ENCODE measurements at regions not wholly inside any gene's neighbourhood (a gene's known extent, or its start where the extent isn't known, plus 50 kb on each side); places are given as distances from the start of the nearest gene placed in this dataset.
"Not testable (repeated sequence)": the region's sequence is repeated elsewhere in the genome, so short reads cannot be mapped to it uniquely, and the experiment has no call there.

GRCh38 chr13:56412856-56413255 lies 727.9 kb upstream of the PRR20A start:
- no peaks in the 10 kb centered on the region for H3K4me1 Mint-ChIP-seq
- no peak overlapping the region for H3K4me3 Mint-ChIP-seq
- no peaks in the 10 kb centered on the region for H3K27me3 Mint-ChIP-seq
- no peaks in the 10 kb centered on the region for H3K36me3 Mint-ChIP-seq (ENCODE audit: low read depth)
- no peak for DNase-seq
- POLR2A ChIA-PET = no interaction called here
- no peak for ATAC-seq
- intact Hi-C loops (cut with DNase I, micrococcal nuclease) = no loop called here
- CTCF ChIA-PET = no interaction called here
- H3K9me3 Mint-ChIP-seq (ENCODE audit: low read depth) = peaks cover 10% of the 10 kb centered on the region
- no peak overlapping the region for H3K27ac Mint-ChIP-seq

- ATAC-seq = no peak
- POLR2A ChIA-PET = no interaction called here
- no peaks in the 10 kb centered on the region for H3K4me1 Mint-ChIP-seq
- DNase-seq = no peak
- intact Hi-C loops (cut with DNase I, micrococcal nuclease) = no loop called here
- H3K4me3 Mint-ChIP-seq = no peak overlapping the region
- H3K27ac Mint-ChIP-seq = no peak overlapping the region
- CTCF ChIA-PET = no interaction called here
- H3K36me3 Mint-ChIP-seq (ENCODE audit: low read depth) = no peaks in the 10 kb centered on the region
- H3K27me3 Mint-ChIP-seq = no peaks in the 10 kb centered on the region
- no peaks in the 10 kb centered on the region for H3K9me3 Mint-ChIP-seq (ENCODE audit: low read depth)
These were observed 716.5 kb upstream of the PRR20A start for GRCh38 chr13:56424246-56424645.

DNA sequence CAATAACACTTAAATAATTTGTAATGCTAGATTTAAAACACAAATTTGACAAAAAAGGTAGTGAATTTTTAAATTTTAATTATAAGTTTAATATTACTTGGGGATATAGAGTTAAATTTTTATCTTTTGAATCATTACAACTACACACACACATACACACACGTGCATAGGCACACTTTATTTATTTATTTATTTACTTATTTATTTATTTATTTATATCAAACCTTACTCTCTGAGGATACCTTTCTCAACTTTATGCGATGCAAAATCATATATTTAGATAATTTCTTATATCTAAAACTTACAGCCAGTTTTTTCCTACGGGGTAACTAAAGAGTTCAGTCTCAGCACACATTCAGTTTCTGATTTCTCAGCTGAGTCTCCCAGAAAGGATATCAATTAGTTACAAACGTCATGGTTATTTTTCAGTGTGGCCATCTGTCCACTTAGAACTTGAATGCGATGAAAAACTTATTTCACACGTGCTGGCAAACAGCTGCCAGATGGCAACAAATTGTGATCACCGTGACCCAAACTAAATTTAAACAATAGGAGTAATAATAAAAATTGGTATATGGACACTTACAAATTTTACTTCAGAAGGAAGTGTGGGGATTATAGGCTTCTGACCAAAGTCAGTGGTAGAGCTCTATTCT lies 683.1 kb upstream of the PRR20A start:
- H3K27ac Mint-ChIP-seq = no peak overlapping the region
- intact Hi-C loops (cut with DNase I, micrococcal nuclease) = no loop called here
- POLR2A ChIA-PET = no interaction called here

DNA sequence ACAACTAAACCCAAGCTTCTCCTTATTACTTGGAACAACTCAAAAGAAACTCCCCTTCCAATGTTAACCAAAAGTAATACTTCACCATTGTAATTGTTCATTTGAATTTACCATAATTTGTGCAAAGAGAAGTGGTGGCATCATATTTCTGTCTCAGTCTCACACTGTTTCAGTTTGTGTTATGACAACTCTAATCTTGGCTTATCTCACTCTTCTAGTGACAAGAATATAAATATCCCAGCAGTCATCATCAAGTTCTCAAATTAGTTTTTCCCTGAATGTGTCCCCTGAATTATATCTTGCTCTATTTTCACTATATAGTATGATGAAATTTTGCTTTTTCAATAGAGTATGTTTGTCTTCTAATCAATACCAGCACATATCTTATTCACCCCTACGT lies 681.4 kb upstream of the PRR20A start:
- POLR2A ChIA-PET = no interaction called here
- Mint-ChIP-seq H3K4me3 (no peak overlapping the region), H3K27me3 (no peaks in the 10 kb centered on the region), H3K27ac (no peak overlapping the region), H3K9me3 (ENCODE audit: low read depth) (peaks cover 15% of the 10 kb centered on the region), H3K36me3 (ENCODE audit: low read depth) (no peaks in the 10 kb centered on the region), H3K4me1 (no peaks in the 10 kb centered on the region)
- intact Hi-C loops (cut with DNase I, micrococcal nuclease) = no loop called here
- CTCF ChIA-PET = no interaction called here
- DNase-seq (no peak), ATAC-seq (no peak)

More for the DNA sequence above, 683.1 kb upstream of the PRR20A start:
- no peaks in the 10 kb centered on the region for H3K27me3 Mint-ChIP-seq
- H3K36me3 Mint-ChIP-seq (ENCODE audit: low read depth) = no peaks in the 10 kb centered on the region
- CTCF ChIA-PET = no interaction called here
- H3K4me3 Mint-ChIP-seq = no peak overlapping the region
- peaks cover 18% of the 10 kb centered on the region for H3K9me3 Mint-ChIP-seq (ENCODE audit: low read depth)
- ATAC-seq (no peak), DNase-seq (no peak)
- H3K4me1 Mint-ChIP-seq = no peaks in the 10 kb centered on the region

GRCh38 chr13:56501750-56502149 lies 639.0 kb upstream of the PRR20A start:
- Mint-ChIP-seq H3K4me3 (no peak overlapping the region), H3K4me1 (no peaks in the 10 kb centered on the region), H3K27ac (no peak overlapping the region), H3K27me3 (no peaks in the 10 kb centered on the region), H3K9me3 (ENCODE audit: low read depth) (peaks cover 7% of the 10 kb centered on the region), H3K36me3 (ENCODE audit: low read depth) (no peaks in the 10 kb centered on the region)
- intact Hi-C loops (cut with DNase I, micrococcal nuclease) = no loop called here
- POLR2A ChIA-PET = no interaction called here
- CTCF ChIA-PET = no interaction called here
- DNase-seq = no peak
- ATAC-seq = no peak

GRCh38 chr13:56510836-56511235 lies 629.9 kb upstream of the PRR20A start:
- H3K4me1 Mint-ChIP-seq = no peaks in the 10 kb centered on the region
- H3K27me3 Mint-ChIP-seq = no peaks in the 10 kb centered on the region
- no peak overlapping the region for H3K27ac Mint-ChIP-seq
- intact Hi-C loops (cut with DNase I, micrococcal nuclease) = no loop called here
- ChIA-PET POLR2A (no interaction called here), CTCF (no interaction called here)
- H3K9me3 Mint-ChIP-seq (ENCODE audit: low read depth) = peaks cover 6% of the 10 kb centered on the region
- DNase-seq = no peak
- ATAC-seq = no peak
- no peak overlapping the region for H3K4me3 Mint-ChIP-seq
- H3K36me3 Mint-ChIP-seq (ENCODE audit: low read depth) = no peaks in the 10 kb centered on the region

DNA sequence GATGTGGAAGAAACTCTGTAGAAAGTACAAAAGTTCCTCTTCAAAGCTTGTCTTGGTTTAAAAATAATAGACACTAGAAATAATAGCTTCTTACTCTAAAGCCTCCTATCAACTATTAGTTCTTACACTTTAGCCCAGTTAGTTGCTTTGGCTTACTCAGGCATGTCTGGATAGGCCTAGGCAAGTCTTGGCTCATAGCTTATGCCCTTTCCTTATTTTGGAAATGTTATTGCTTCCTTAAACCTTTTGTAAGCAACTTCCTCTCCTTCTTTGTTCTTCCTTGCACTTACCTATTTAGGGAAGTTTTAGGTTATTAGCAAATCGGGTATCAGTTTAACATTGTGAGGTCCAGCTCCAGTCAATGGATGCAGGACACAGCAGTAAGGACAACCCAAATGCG lies 628.4 kb upstream of the PRR20A start:
- H3K4me3 Mint-ChIP-seq; H3K27me3 Mint-ChIP-seq; intact Hi-C loops (cut with DNase I, micrococcal nuclease); POLR2A ChIA-PET; CTCF ChIA-PET; H3K9me3 Mint-ChIP-seq (ENCODE audit: low read depth); H3K36me3 Mint-ChIP-seq (ENCODE audit: low read depth); H3K4me1 Mint-ChIP-seq; ATAC-seq; DNase-seq; H3K27ac Mint-ChIP-seq: not testable (repeated sequence)

DNA sequence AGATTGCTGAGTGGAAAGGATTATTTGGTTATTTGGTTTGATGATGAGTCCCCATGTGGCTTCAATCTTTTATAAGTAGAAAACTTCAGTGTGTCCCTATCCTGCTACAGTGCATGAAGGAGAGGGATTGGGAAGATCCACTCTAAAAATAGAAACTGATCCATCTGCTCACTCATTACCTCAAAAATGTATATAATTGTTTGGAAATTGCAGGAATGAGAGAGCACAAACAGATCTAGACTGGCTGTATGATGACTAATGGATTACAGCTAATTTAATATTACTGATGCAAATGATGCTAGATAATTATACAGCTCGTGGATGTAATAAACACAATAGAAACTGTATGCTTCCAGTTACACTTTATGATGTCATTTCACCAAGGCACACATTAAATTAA lies 625.3 kb upstream of the PRR20A start:
- Mint-ChIP-seq H3K36me3 (ENCODE audit: low read depth) (no peaks in the 10 kb centered on the region), H3K27ac (no peak overlapping the region), H3K4me1 (no peaks in the 10 kb centered on the region), H3K9me3 (ENCODE audit: low read depth) (peaks cover 5% of the 10 kb centered on the region), H3K27me3 (no peaks in the 10 kb centered on the region), H3K4me3 (no peak overlapping the region)
- DNase-seq (no peak), ATAC-seq (no peak)
- ChIA-PET POLR2A (no interaction called here), CTCF (no interaction called here)
- intact Hi-C loops (cut with DNase I, micrococcal nuclease) = no loop called here

GRCh38 chr13:56528040-56528790 lies 612.5 kb upstream of the PRR20A start:
- POLR2A ChIA-PET = no interaction called here
- intact Hi-C loops (cut with DNase I, micrococcal nuclease) = no loop called here
- no peak overlapping the region for H3K4me3 Mint-ChIP-seq

DNA sequence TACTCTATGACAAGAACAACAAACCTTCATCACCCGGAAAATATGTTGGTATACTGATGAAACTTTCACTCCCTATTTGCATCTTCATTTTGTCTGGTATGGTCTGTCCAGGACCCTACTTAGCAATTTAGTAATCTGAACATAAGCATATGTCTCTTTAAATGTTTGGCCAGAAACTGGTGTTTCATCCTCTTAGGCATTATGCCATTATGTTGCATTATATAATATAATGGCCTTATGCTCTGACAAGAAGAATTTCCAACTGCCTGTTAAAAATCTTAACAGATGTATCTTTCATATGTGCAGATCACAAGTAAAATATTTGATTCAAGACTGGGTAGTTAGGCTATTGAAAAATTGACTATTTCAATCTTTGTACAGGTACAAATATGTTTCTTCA lies 610.6 kb upstream of the PRR20A start:
- H3K27me3 Mint-ChIP-seq = no peaks in the 10 kb centered on the region
- ATAC-seq = no peak
- intact Hi-C loops (cut with DNase I, micrococcal nuclease) = no loop called here
- no peaks in the 10 kb centered on the region for H3K4me1 Mint-ChIP-seq
- POLR2A ChIA-PET = no interaction called here
- no peaks in the 10 kb centered on the region for H3K36me3 Mint-ChIP-seq (ENCODE audit: low read depth)
- H3K27ac Mint-ChIP-seq = no peak overlapping the region
- DNase-seq = no peak
- H3K9me3 Mint-ChIP-seq (ENCODE audit: low read depth) = peaks cover 10% of the 10 kb centered on the region
- CTCF ChIA-PET = no interaction called here
- no peak overlapping the region for H3K4me3 Mint-ChIP-seq

More at GRCh38 chr13:56528040-56528790, 612.5 kb upstream of the PRR20A start:
- CTCF ChIA-PET = no interaction called here
- DNase-seq (no peak), ATAC-seq (no peak)
- Mint-ChIP-seq H3K4me1 (no peaks in the 10 kb centered on the region), H3K27ac (no peak overlapping the region), H3K36me3 (ENCODE audit: low read depth) (no peaks in the 10 kb centered on the region), H3K27me3 (no peaks in the 10 kb centered on the region), H3K9me3 (ENCODE audit: low read depth) (peaks cover 14% of the 10 kb centered on the region)

GRCh38 chr13:56547921-56548320 lies 592.8 kb upstream of the PRR20A start:
- H3K9me3 Mint-ChIP-seq (ENCODE audit: low read depth) = not testable (repeated sequence)

GRCh38 chr13:56558698-56559320 lies 581.9 kb upstream of the PRR20A start:
- Mint-ChIP-seq H3K27me3 (no peaks in the 10 kb centered on the region), H3K4me1 (no peaks in the 10 kb centered on the region), H3K9me3 (ENCODE audit: low read depth) (peaks cover 19% of the 10 kb centered on the region), H3K27ac (no peak overlapping the region), H3K36me3 (ENCODE audit: low read depth) (no peaks in the 10 kb centered on the region), H3K4me3 (no peak overlapping the region)
- ChIA-PET CTCF (no interaction called here), POLR2A (no interaction called here)
- intact Hi-C loops (cut with DNase I, micrococcal nuclease) = no loop called here
- no peak for ATAC-seq
- no peak for DNase-seq

More at GRCh38 chr13:56547921-56548320, 592.8 kb upstream of the PRR20A start:
- H3K27ac Mint-ChIP-seq; H3K27me3 Mint-ChIP-seq; intact Hi-C loops (cut with DNase I, micrococcal nuclease); H3K36me3 Mint-ChIP-seq (ENCODE audit: low read depth); H3K4me3 Mint-ChIP-seq; ATAC-seq; H3K4me1 Mint-ChIP-seq; CTCF ChIA-PET; DNase-seq; POLR2A ChIA-PET: not testable (repeated sequence)
